Colonic mucosa (tissue), 4 donors: ENCODE measurements at regions not wholly inside any gene's neighbourhood (a gene's known extent, or its start where the extent isn't known, plus 50 kb on each side); places are given as distances from the start of the nearest gene placed in this dataset.

Experiments
- DNase-seq: peaks from one replicate; pipeline ENCODE4 v3.0.0-alpha.2; 2020
- H3K27ac ChIP-seq: fragments of 200-600 bp; one replicate; pipeline ENCODE4 v1.8.0; 2021
- H3K27me3 ChIP-seq: fragments of 200-600 bp; one replicate; pipeline ENCODE4 v1.8.0; 2021
- H3K36me3 ChIP-seq: fragments of 200-600 bp; one replicate; pipeline ENCODE4 v1.8.0; 2021
- H3K4me1 ChIP-seq: fragments of 200-600 bp; one replicate; pipeline ENCODE4 v1.8.0; 2021; ENCODE audit warnings: mild to moderate bottlenecking
- H3K4me3 ChIP-seq: fragments of 200-600 bp; one replicate; pipeline ENCODE4 v1.8.0; 2021
- H3K9ac ChIP-seq, 2 donors: one replicate each; pipeline ENCODE4 v1.7.0; 2013; ENCODE audit warnings: control low read depth in 2 of 2, low read depth in 2 of 2, low read length in 2 of 2
- H3K9me3 ChIP-seq: fragments of 200-600 bp; one replicate; pipeline ENCODE4 v1.8.0; 2021
- intact Hi-C: fragments of 100-400 bp; cut with DNase I; formaldehyde crosslinking; loops from one replicate; pipeline ENCODE4 v1.14.1; 2022
- TF ChIP-seq, protein P1 (sequence below): fragments of 200-600 bp; IDR thresholded peaks from one replicate; pipeline ENCODE4 v1.8.0; 2022; ENCODE audit warnings: antibody characterized with exemption, mild to moderate bottlenecking
- donor health status: healthy.
- donor health status: DM: no; HTN: no; CAD: no.
- donor health status: DM: no; HTN: no; CAD: no.

DNA sequence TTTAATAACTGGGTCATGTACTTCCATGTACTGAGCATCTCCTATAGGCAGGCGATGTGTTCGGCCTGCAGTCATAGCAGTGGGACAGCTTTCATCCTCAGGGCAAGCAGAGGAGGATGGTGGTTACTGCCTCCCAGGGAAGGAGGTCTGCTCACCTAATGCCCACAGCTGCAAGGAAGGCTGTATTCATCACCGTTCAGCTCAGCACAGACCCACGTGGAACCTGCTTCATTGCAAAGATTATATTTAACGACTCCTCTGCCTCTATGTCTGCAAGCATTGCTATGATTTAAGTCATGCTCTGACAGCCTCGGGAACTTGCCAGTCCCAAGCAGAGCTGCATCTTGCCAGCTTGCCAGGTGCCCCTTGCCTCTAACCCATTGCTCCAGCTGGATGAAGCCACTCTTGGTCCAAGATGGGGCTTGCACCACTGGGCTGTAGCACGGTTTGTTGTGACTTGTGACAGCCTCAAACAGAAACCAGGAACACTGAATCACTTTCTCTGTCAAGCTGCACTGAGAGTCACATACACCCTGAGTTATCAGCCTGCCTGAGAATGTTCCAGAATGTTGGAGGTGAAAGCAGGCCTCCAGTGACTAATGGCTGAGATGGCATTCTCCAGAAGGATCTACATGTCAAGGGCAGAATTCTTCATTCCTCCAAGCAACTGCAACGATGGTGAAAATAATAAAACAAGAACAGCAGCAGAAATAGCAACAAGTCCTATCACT lies 651.1 kb upstream of the ID2 start:
- intact Hi-C loops, result no loop called here
- H3K27ac ChIP-seq, result no peak overlapping the region
- TF ChIP-seq, protein P1, sequence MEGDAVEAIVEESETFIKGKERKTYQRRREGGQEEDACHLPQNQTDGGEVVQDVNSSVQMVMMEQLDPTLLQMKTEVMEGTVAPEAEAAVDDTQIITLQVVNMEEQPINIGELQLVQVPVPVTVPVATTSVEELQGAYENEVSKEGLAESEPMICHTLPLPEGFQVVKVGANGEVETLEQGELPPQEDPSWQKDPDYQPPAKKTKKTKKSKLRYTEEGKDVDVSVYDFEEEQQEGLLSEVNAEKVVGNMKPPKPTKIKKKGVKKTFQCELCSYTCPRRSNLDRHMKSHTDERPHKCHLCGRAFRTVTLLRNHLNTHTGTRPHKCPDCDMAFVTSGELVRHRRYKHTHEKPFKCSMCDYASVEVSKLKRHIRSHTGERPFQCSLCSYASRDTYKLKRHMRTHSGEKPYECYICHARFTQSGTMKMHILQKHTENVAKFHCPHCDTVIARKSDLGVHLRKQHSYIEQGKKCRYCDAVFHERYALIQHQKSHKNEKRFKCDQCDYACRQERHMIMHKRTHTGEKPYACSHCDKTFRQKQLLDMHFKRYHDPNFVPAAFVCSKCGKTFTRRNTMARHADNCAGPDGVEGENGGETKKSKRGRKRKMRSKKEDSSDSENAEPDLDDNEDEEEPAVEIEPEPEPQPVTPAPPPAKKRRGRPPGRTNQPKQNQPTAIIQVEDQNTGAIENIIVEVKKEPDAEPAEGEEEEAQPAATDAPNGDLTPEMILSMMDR, result no peak
- H3K9ac ChIP-seq, result no peak overlapping the region
- no peaks in the 10 kb centered on the region for H3K27me3 ChIP-seq
- no peak for DNase-seq
- no peaks in the 10 kb centered on the region for H3K9me3 ChIP-seq
- no peaks in the 10 kb centered on the region for H3K36me3 ChIP-seq
- no peak overlapping the region for H3K4me3 ChIP-seq
- H3K4me1 ChIP-seq, result no peaks in the 10 kb centered on the region

DNA sequence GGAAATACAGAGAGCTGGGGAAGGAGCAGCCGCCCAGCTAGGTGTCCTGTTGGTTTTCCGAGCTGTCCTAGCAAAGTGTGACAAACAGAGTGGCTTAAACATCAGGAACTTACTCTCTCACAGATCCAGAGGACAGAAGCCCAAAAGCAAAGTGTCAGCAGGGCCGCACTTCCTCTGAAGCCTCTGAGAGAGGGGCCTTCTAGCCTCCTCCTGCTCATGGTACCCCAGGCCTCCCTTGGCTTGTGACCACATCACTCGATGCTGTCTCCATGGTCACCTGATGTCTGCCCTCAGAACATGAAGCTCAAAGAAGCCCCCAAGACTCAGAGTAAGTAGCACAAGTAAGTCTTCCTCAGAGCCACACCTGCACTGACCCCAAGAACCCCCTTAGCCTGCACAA lies 650.5 kb upstream of the ID2 start:
- Histone ChIP-seq H3K27ac (no peak overlapping the region), H3K4me3 (no peak overlapping the region), H3K27me3 (no peaks in the 10 kb centered on the region), H3K9me3 (no peaks in the 10 kb centered on the region), H3K36me3 (no peaks in the 10 kb centered on the region), H3K4me1 (no peaks in the 10 kb centered on the region), H3K9ac (no peak overlapping the region)
- intact Hi-C loops, result no loop called here
- no peak for DNase-seq
- TF ChIP-seq, protein P1, result no peak

DNA sequence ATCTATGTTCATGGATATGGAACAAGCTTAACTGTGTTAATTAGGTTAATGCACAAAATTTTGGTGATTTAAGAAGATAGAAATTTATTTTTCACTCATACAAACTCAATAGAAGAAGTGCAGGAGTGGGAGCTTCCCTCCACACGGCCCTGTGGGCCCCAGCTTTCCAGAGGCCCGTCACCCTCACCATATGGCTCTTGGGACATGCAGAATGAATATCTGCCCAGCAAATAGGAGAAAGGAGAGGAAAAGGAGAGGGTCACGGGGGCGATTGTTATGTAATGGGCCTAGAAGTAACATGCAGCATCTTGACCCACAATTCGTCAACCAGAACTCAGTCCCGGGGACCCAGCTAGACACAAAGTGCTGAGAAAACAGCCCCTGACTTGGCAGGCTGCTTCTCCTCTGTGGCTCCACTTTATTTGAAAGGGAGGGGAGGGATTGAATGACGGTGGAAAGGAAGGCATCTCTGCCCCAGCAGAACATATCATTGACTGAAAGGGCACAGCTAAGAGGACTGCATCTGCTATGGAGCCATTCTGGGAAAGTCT lies 648.2 kb upstream of the ID2 start:
- no peak for DNase-seq
- H3K9ac ChIP-seq, result no peak overlapping the region
- H3K4me3 ChIP-seq, result no peak overlapping the region
- no peaks in the 10 kb centered on the region for H3K4me1 ChIP-seq
- no peaks in the 10 kb centered on the region for H3K27me3 ChIP-seq
- H3K9me3 ChIP-seq, result no peaks in the 10 kb centered on the region
- intact Hi-C loops, result no loop called here
- TF ChIP-seq, protein P1, result no peak
- no peaks in the 10 kb centered on the region for H3K36me3 ChIP-seq
- H3K27ac ChIP-seq, result no peak overlapping the region

DNA sequence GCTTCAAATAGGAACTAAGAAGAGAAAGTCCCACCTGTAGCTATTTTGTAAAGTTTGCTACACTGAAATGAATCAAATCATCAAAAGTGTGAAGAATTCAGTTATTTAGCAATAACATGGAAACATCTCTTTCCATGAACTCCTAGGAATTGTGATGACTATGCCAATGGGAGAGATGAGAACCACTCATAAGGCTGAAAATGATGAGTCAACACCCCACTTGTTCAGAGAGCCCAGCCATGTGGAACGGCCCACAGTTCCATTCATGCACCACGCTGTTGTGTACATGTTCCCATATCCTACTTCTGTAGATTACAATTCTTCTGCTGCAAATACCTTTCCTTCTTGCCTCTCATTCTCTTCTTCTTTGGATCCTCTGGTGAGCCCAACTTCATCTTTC lies 645.5 kb upstream of the ID2 start:
- Histone ChIP-seq H3K9me3 (no peaks in the 10 kb centered on the region), H3K27me3 (no peaks in the 10 kb centered on the region), H3K4me1 (no peaks in the 10 kb centered on the region), H3K4me3 (no peak overlapping the region), H3K36me3 (no peaks in the 10 kb centered on the region), H3K27ac (no peak overlapping the region), H3K9ac (no peak overlapping the region)
- TF ChIP-seq, protein P1, result no peak
- no peak for DNase-seq
- intact Hi-C loops, result no loop called here

DNA sequence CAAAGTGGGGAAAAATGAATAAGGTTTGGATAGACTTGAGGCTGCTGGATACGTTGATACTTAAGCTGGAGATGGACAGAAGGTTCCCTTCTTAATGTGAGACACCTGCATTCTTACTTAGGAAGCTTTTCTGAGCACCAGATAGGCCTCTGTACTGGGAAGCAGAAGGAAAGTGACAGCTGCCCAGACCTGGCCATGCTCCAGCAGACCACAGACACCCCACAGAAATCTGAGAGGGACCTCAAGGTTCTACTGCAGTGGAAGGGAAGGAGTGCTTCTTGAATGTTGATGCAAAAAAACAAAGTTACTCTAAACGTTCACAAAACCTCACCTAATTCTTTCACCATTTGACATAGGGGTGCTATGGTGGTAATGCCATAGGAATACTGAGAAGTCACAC lies 642.1 kb upstream of the ID2 start:
- Histone ChIP-seq H3K9ac (no peak overlapping the region), H3K4me3 (no peak overlapping the region), H3K36me3 (no peaks in the 10 kb centered on the region), H3K9me3 (no peaks in the 10 kb centered on the region), H3K27ac (no peak overlapping the region), H3K27me3 (no peaks in the 10 kb centered on the region), H3K4me1 (no peaks in the 10 kb centered on the region)
- intact Hi-C loops, result no loop called here
- DNase-seq, result no peak
- TF ChIP-seq, protein P1, result no peak
